ENCODE measurements at regions not wholly inside any gene's neighbourhood (a gene's known extent, or its start where the extent isn't known, plus 50 kb on each side); places are given as distances from the start of the nearest gene placed in this dataset.
"Not testable (repeated sequence)": the region's sequence is repeated elsewhere in the genome, so short reads cannot be mapped to it uniquely, and the experiment has no call there.

DNA sequence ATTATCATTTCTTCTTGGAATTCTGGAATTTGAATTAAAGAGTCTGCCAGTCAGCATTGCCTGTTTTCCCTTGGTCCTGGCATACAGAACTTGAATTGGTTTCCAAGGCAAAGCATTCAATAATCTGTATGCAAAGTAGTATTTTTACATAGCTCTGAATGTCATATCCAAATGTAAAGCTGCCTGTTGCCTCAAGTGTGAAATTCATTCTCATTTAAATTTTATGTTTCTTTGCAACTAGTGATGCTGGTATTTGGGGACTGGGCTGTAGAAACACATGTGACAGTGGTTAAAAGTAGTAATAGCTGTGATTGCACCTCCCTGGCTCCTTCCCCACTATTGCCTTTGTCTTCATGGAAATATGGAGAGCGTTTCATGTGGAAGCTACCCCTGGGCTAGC lies 743.9 kb upstream of the GOLIM4 start:
- FAIRE-seq, result no peak

DNA sequence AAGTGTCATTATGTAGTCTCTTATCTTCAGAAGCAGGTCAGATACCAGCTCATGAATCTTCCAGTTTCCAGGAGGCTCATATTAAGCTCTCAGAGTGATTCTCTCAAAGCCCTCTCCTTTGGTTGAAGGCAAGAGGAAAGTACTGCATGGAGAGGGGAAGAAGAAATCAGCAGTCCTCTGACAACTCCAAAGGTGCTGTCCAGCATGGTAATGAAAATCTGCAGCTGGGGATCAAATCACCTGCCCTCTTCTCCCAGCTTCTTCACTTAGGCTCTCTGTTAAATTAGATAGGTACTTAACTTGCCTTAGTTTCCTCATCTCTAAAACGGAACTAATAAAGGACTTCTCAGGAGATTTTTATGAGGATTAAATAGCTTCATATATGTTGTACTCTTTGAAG lies 738.8 kb upstream of the GOLIM4 start:
- no peak for FAIRE-seq

DNA sequence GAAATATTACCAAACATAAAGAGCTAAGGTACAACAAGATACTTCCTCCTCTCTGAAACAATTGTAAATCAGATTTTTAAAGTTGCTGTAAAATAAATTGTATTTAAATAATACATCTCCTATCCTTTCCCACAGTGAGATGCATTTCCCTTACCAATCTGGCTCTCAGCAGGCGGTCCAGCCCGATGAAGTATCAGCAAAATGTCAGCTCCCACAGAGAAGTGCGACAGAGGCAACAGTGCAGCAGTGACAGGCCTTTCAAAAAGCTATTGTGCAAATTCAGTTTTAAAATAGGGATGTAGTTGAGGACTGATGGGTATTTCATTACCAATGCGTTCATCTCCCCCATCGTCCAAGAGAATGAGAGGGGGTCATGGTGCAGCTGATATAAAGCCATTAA lies 733.2 kb upstream of the GOLIM4 start:
- FAIRE-seq, result no peak

DNA sequence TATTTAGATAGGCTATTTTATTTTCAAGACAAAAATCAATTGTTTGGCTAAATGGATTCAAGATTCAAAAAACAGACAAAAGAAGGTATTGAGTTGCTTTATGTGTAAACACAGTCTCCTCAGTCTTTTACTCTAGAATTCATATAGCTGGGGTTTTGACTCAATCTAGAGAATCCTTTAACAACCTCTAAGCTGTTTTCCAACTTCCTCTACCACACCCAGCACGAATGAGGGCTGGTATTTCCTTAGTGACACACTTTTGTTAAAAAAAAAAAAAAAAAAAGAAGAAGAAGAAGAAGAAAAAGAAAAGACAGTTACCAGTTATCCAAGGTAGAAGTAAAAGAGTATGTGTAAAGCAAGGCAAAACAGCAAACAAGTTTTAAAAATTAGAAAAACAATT lies 732.8 kb upstream of the GOLIM4 start:
- peak; percentile 62 for FAIRE-seq

DNA sequence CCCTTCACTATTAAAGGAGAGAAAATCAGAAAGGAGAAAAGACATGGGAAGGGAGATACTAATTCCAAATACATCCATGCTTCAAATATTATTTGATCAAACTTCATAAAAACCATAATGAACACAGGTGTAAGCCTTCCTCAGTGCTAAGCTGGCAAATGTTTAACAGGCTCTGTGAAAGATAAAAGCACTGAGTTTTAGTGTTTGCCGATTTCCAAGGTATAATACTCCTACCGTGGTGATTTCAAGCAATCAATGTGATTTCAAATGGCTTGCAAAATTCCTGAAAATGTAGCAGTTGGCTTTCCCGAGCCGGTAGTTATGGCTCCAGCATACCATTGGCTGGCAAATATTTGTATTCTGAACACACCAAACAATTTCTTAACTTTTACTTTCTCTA lies 732.3 kb upstream of the GOLIM4 start:
- no peak for FAIRE-seq

DNA sequence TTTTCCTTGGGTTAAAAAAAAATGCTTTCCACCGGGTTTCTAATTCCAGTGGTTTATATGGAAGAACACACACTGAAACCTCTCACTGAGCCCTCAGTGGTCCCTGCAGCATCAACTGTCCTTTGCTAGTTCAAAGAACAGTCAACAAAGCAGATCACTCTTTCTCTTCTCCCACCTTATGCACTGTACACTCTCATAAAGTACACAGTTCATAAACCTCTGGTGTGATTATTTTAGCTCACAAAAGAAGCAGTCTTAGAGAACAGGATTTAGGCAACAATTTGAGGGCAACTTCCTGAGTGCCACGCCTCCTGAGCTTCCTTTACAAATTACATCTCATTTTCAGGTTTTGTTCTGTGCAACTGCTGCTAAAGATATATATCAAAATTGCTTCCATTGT lies 728.4 kb upstream of the GOLIM4 start:
- FAIRE-seq, result no peak

DNA sequence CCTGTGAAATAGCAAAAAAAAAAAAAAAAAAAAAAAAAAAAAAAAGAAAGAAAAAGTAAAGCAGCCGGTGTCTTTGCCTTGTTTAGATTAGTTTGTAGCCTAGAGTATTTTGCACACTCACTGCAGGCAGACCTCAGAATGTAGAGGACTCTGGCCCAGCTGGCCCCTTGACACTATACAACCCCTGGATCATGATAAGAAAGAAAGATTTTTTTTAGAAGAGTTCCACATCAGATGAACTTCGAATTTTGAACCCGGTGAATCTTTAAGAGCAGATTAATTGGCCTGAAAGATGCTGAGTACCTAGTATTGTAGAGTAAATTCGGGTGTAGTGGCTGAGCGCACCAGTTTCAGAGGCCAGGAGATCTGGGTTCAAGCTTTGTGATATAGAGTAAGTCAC lies 727.7 kb upstream of the GOLIM4 start:
- no peak for FAIRE-seq

DNA sequence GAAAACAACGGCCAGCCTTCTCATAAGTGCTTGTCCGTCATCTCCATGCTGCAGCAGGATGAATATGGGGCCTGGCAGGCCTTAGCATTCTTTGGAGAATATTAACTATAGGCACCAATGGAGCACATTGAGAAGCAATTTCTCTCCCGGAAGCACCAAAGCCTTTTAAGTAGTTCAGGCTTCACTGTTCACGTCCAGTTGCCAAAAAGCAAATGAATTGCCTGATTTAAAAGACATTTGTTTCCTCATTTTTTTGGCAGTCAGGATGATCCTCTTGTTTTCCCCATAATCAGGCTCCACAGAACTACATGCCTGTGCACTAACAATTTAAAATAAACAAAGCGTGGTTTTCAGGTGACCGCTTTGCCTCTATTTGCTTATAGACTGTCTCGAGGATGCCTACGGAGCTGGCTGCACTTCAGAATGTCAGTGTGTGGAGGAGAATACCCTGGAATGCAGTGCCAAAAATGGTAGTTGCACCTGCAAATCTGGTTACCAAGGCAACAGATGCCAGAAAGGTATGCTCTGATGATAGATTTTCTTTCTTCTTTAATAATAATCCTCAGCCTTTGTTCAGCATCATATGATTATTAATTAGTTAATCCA lies 725.2 kb upstream of the GOLIM4 start:
- no peak for FAIRE-seq

DNA sequence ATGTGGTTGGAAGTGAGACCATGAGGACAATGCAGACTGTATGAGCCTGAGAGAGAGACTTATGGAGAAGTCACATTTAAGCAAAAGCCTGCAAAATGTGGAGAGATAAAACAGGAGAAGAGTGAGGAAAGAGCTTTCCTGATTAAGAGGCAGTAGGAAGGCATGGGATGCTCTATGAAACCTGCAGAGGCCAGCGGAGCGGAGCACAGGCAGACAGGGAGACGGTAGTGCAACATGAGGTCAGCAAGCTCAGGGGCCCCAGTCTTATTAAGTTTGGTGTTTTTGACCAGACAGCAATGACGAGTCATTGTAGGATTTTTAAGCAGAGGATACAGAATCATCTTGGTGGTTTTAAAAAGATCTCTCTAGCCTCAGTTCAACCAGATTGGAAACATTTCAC lies 721.5 kb upstream of the GOLIM4 start:
- FAIRE-seq, result no peak

DNA sequence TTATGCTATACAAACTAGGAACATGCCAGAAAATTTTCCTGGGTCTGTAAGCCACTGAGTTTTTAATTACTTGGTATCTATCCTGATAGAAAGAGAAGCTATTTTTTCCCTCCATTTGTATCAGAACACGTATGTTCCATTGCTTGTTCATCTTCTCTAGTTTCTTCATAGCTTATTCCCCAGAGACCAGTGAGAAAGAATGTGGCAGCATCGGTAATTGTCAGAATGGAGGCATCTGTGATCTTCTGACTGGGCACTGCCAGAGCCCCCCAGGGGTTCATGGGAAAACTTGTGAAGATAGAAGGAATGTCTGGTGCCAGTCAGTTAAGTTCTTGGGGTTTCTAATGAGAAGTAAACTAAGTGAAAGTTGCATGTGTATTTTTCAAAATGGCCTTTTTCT lies 720.2 kb upstream of the GOLIM4 start:
- no peak for FAIRE-seq

DNA sequence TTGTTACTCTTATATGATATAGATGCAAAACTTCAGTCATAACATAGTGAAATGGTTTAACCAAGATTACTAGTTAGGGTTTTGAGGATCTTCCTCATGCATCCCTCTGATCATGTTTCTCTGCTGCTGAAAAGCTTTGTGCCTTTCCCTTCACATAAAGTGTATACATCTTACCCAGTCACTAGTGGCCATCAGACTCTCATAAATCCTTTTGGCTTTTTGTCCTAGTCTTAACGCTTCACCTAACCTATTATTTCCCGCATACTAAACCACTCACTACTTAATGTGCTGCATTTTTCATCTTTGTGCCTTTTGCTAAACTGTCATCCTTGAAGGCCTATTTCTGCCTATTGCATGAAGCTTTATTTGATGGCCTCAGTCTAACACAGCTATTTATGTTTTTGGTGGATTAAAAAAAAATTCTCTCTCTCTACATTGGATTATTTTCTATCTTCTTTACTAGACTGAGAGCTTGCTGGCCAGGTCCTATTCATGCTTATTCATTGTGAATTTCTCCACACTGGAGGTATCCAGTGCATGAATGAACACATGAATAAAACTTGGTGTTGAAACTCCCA lies 717.6 kb upstream of the GOLIM4 start:
- no peak for FAIRE-seq

DNA sequence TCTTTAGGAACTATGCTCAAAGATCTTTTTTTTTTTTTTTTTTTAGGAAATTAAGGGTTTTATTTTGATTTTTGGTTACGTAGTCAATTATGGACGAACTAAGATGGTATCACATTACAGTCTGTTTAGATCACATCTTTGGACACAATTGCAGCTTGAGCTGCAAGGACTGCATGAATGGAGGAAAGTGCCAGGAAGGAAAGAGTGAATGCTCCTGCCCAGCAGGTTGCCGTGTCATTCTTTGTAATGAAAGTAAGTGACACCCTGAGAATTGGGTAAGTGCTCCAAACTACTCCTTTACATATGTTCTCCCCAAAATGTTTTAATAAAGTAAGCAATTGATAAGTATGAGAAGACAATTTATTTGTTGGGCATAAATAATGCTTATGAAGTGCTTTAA lies 716.5 kb upstream of the GOLIM4 start:
- FAIRE-seq, result no peak

DNA sequence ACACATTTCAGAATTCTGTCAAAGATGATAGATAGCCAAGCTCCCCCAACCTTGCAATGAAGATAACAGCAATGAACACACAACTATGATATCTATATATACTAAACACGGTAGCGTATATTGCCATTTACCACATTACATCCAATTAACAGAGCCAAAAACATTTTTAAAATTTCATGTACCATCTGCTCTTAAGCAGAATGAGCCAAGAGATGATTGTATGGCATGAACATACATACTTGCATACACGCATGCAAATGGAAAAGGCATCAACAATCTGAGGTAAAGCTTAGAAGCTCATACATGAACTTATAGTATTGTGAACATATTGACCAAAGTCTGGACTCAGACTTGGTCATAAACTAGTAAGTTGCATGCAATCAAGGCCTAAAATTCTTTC lies 712.9 kb upstream of the GOLIM4 start:
- FAIRE-seq, result no peak

DNA sequence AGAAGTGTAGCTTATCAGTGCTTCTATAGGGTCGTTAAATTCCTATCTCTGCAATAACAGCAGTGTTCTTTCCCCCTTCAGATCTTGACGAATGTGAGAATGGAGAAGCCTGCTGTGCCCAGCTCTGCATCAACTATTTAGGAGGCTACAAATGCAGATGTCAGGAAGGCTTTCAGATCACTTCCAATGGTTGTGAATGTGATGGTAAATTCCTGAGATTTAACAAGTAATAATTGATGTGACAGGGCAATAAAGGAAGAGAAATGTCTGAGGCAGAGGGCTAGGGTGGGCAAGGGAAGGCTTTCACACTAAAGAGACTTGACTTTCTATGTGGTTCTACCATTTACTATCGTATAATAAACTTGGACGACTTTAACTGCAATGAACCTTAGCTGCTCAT lies 711.7 kb upstream of the GOLIM4 start:
- no peak for FAIRE-seq

DNA sequence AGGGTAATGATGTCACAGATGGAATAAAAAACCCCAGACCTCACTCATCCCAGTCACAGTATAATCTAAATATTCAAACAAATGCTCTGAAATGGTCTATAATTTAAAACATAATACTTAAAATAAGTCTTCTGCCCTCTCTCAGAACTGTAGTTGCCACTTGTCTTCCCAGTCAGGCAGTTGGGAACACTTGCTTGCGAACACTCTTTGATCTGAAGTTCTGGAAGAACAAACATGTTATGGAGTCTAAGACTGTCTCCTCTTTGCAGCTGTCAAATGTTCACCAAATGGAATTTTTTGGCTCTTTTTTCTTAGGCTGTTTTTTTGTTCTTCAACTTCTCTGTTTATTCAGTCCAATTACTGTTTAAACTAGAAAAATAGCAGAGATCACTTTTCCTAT lies 711.1 kb upstream of the GOLIM4 start:
- FAIRE-seq, result no peak

DNA sequence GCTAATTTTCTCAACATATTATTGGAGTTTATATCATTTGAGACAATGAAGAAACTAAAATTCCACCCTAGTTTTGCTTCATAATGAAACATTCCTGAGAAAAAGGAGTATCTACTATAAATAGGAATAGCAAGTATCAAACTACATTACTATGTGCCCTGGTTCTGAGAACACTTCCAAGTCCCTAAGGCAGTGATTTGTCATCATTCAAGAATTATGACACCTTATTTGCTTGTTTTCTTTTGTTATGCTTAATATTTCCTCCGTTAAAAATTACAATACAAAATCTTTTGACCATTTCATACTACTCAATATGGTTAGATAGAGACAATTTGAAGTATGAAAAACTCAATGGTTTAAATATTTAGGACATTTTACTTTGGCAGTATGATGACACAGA lies 707.8 kb upstream of the GOLIM4 start:
- FAIRE-seq, result no peak

DNA sequence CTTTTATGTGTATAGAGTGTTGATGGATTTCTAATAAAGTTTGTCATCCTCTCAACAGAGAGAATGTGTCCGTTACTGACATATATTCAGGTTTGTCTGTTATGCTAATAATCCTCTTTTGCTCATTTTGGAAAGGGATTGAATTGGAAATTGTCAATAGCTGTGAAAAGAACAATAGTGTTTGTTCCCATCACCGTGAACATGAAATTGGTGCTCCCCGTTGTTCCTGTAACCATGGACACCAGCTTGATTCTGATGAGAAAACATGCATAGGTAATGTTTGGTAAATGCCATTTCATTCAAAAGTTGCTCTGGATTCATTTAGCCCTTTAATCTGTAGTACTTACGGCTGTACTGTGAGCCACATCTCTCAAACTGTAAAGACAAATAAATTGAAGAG lies 707.0 kb upstream of the GOLIM4 start:
- no peak for FAIRE-seq

DNA sequence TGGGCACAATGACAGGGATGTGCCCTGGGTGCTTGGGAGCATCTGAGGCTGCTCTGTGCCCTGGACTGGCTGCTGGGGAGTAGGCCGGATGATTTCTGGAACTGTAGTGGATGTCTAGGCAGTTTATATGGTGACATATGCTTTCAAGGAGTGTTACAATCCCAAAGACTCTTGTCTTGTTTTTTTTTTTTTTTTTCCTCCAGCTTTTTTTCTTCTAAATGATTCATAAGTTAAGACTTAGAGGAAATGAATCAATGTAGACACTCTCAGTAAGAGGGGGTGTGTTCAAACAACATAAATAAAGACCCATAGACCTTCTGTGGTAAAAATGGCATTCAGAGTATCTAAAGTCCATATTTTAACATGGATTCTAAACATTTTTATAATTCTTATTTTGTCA lies 706.1 kb upstream of the GOLIM4 start:
- FAIRE-seq, result no peak

DNA sequence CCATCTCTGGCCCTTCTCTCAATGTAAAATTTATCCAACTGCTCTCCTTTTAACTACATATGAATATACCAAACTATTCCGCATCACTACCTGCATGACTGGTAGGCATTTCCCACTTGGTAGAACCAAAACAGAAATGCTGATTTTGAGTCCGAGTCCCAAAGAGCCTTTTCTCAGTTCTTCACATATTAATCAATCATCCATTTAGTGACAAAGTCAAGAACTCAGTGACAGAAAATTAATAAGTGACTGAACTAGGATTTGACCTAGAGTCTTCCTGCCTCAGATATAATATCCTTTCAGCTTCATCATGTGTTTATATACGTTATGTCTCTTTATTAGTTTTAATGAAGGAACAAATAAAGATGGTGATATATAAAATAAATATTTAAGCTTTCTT lies 700.6 kb upstream of the GOLIM4 start:
- no peak for FAIRE-seq

DNA sequence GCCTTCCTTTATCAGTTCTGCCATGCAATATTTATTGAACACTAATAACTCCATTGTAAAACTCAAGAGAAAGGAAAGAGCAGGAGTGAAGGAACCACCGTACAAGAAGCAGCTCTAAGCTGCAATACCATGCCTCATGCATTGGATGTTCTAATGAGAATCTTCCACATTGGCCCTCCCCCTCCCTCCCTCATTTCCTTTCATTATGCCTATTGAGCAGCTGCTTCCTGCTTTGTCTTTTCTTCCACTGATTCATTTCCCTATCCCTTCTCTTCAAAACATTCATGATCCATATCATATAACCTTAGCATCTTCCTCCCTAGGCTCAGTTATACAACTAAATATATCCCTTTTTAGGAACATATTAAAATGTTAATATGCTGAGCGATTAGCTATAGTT lies 698.7 kb upstream of the GOLIM4 start:
- no peak for FAIRE-seq

DNA sequence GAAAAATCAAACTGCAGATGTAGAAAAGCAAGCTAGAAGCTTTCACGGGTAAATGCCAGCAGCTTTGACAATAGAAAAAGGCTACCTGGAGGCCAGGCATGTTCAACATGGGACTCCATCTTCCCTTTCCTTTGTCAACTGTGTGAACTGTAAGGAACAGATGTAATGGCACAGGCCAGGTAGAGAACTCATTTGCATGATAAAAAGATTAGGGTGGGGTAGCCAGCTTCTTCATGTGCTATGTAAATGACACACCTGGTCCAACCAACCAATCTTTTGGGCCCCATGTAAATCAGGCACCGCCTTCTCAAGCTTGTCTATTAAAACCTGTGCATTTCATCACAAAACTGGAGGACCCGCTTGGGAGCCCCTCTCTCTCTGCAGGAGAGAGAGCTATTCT lies 686.5 kb upstream of the GOLIM4 start:
- FAIRE-seq, result no peak

DNA sequence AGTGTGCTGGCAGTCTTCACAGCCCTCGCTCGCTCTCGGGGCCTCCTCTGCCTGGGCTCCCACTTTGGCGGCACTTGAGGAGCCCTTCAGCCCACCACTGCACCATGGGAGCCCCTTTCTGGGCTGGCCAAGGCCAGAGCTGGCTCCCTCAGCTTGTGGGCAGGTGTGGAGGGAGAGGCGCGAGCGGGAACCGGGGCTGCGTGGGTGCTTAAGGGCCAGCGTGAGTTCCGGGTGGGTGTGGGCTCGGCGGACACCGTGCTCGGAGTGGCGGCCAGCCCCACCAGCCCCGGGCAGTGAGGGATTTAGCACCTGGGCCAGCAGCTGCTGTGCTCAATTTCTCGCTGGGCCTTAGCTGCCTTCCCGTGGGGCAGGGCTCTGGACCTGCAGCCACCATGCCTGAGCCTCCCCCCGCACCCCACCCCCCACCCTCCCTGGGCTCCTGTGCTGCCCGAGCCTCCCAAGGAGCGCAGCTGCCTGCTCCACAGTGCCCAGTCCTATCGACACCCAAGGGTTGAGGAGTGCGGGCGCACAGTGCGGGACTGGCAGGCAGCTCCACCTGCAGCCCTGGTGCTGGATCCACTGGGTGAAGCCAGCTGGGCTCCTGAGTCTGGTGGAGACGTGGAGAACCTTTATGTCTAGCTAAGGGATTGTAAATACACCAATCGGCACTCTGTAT lies 684.4 kb upstream of the GOLIM4 start:
- FAIRE-seq, result not testable (repeated sequence)

DNA sequence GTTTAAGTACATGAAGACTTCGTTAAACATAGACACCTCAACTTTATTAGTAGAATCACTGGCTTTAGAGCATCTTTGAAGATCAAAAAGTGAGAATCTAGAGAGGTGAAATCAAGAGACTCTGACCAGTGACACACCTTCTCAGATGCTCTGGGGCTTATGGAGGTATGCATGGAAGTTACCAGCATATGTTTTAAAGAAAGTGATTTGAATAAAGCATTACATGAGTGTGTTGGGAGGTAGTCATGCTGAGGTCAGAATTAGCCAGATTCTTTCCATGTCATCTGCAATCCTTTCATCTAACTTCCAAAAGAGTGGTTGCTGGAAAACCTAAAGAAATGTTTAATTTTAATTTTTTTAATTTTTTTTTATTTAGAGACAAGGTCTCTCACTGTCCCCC lies 658.0 kb upstream of the GOLIM4 start:
- no peak for FAIRE-seq

DNA sequence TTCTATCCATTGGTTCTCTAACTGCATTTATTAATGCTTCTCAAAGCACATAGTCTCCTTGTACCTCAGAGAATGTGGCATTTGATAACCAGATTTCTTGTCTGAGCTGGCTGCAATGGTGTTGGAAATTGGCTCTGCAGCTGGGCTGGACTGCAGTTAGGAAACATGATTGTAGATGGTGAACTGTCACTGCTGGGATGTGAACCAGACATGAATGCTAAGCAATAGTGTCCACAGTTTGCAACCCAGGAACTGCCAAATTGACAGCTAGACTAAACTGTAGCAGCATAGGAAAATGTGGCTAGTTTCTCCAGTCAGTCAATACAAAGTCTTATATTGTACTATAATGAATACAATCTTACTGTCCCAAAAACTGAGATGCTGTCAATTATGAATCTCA lies 656.6 kb upstream of the GOLIM4 start:
- FAIRE-seq, result no peak

DNA sequence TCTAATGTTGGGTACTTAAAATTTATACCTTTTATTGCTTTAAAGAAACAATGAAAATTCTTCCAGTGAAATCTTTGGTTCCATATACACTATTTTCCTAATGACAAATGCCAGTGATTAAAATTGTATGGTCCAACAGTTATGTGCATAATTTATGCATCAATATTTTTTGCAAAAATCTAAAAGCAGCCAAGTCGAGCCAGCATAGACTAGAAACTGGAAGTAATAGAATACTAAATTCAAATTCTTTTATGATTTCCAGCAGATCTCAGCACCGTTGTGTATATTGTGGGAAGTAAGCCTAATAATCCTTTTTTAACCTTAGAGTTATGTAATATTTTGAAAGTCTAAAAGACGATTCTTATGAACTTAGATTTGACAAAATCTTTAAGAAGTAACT lies 652.0 kb upstream of the GOLIM4 start:
- no peak for FAIRE-seq
